ENCODE measurements at regions not wholly inside any gene's neighbourhood (a gene's known extent, or its start where the extent isn't known, plus 50 kb on each side); places are given as distances from the start of the nearest gene placed in this dataset.

GRCh38 chr11:70737816-70738630, 339.7 kb downstream of the CTTN start:
- TF ChIP-seq FOSL2 (IDR thresholded peaks at IDR 0.05; ENCODE audit: borderline replicate concordance, low read depth) (no peak), GABPA (IDR thresholded peaks at IDR 0.05; ENCODE audit: low read depth) (no peak), GATA2 (CRISPR knock-in tag; IDR thresholded peaks at IDR 0.05) (no peak), CTCF (IDR thresholded peaks at IDR 0.05) (no peak), RFX5 (IDR thresholded peaks at IDR 0.05; ENCODE audit: low read length) (no peak), SMC3 (IDR thresholded peaks at IDR 0.05; ENCODE audit: low read depth, low read length) (no peak), YY1 (IDR thresholded peaks at IDR 0.05; ENCODE audit: low read depth) (no peak), TCF12 (IDR thresholded peaks at IDR 0.05) (no peak), MXI1 (IDR thresholded peaks at IDR 0.05; ENCODE audit: low read depth, low read length) (no peak), EZH2phosphoT487 (IDR thresholded peaks at IDR 0.05; ENCODE audit: borderline replicate concordance, low read depth) (no peak), RCOR1 (IDR thresholded peaks at IDR 0.05; ENCODE audit: low read length) (no peak), POLR2AphosphoS5 (IDR thresholded peaks at IDR 0.05; ENCODE audit: low read depth, low read length) (no peak), RAD21 (IDR thresholded peaks at IDR 0.05; ENCODE audit: low read length) (no peak), SIN3A (IDR thresholded peaks at IDR 0.05; ENCODE audit: borderline replicate concordance, low read depth, low read length) (no peak)
- no peaks in the 10 kb centered on the region for H3F3A ChIP-seq (replicated peaks; ENCODE audit: insufficient read depth)
- no peak overlapping the region for H2AFZ ChIP-seq (ENCODE audit: low read depth)
- ChIA-PET POLR2A (no interaction called here), CTCF (no interaction called here)
- H3K27ac ChIP-seq (ENCODE audit: low read depth in 2 of 2, low read length in 1 of 2) = no peak overlapping the region
- H3K27me3 ChIP-seq (ENCODE audit: insufficient read depth) = no peaks in the 10 kb centered on the region
- H3K9ac ChIP-seq = no peak overlapping the region
- H3K4me3 ChIP-seq (ENCODE audit: low read depth in 2 of 2, low read length in 1 of 2) = no peak overlapping the region
- 78% methylated on average over 20 of the region's 31 CpGs for WGBS (ENCODE audit: low lambda C conversion rate)
- H3K36me3 ChIP-seq (replicated peaks in 1 of 2; ENCODE audit: control insufficient read depth in 1 of 2, insufficient read depth in 2 of 2, low read length in 1 of 2) = no peaks in the 10 kb centered on the region
- peaks cover 0 to 9% of the 10 kb centered on the region in 2 experiments; a peak in 1 of 4 replicates for H3K4me1 ChIP-seq (ENCODE audit: control insufficient read depth in 1 of 2, insufficient read depth in 2 of 2, low read depth in 1 of 2, low read length in 1 of 2)
- H3K9me3 ChIP-seq = no peaks in the 10 kb centered on the region
- H4K20me1 ChIP-seq (ENCODE audit: insufficient read depth) = no peaks in the 10 kb centered on the region
- DNase-seq = no peak
- H3K79me2 ChIP-seq (ENCODE audit: insufficient read depth) = no peaks in the 10 kb centered on the region
- no peaks in the 10 kb centered on the region for H3K9me2 ChIP-seq
- no peak overlapping the region for H3K4me2 ChIP-seq

GRCh38 chr11:70738661-70739060, 340.3 kb downstream of the CTTN start:
- no peaks in the 10 kb centered on the region for H3K79me2 ChIP-seq (ENCODE audit: insufficient read depth)
- POLR2A ChIA-PET = no interaction called here

More at GRCh38 chr11:70738661-70739060, 340.3 kb downstream of the CTTN start:
- no peak for DNase-seq
- peaks cover 0 to 10% of the 10 kb centered on the region in 2 experiments; a peak in 1 of 4 replicates for H3K4me1 ChIP-seq (ENCODE audit: control insufficient read depth in 1 of 2, insufficient read depth in 2 of 2, low read depth in 1 of 2, low read length in 1 of 2)
- H3K27ac ChIP-seq (ENCODE audit: low read depth in 2 of 2, low read length in 1 of 2) = no peak overlapping the region
- H3K9ac ChIP-seq = no peak overlapping the region
- CTCF ChIA-PET = no interaction called here
- no peaks in the 10 kb centered on the region for H3F3A ChIP-seq (replicated peaks; ENCODE audit: insufficient read depth)
- no peak overlapping the region for H3K4me3 ChIP-seq (ENCODE audit: low read depth in 2 of 2, low read length in 1 of 2)
- WGBS (ENCODE audit: low lambda C conversion rate) = 63% methylated on average over 11 of the region's 12 CpGs
- H3K27me3 ChIP-seq (ENCODE audit: insufficient read depth) = no peaks in the 10 kb centered on the region
- H3K9me3 ChIP-seq = no peaks in the 10 kb centered on the region
- H2AFZ ChIP-seq (ENCODE audit: low read depth) = no peak overlapping the region
- TF ChIP-seq EP300 (IDR thresholded peaks at IDR 0.05; ENCODE audit: borderline replicate concordance in 1 of 2, low read depth in 1 of 2, low read length in 1 of 2) (no peak), TEAD4 (IDR thresholded peaks at IDR 0.05; ENCODE audit: borderline replicate concordance, insufficient read depth) (no peak), MXI1 (IDR thresholded peaks at IDR 0.05; ENCODE audit: low read depth, low read length) (no peak), RXRA (IDR thresholded peaks at IDR 0.05; ENCODE audit: borderline replicate concordance, low read depth) (no peak), USF2 (IDR thresholded peaks at IDR 0.05; ENCODE audit: borderline replicate concordance, low read depth, low read length) (no peak), USF1 (IDR thresholded peaks at IDR 0.05; ENCODE audit: borderline replicate concordance, low read depth) (no peak), JUND (IDR thresholded peaks at IDR 0.05) (no peak), GABPA (IDR thresholded peaks at IDR 0.05; ENCODE audit: low read depth) (no peak), CHD2 (IDR thresholded peaks at IDR 0.05; ENCODE audit: low read length, partially characterized antibody) (no peak), MEF2A (IDR thresholded peaks at IDR 0.05; ENCODE audit: borderline replicate concordance, low read depth) (no peak), GATA2 (CRISPR knock-in tag; IDR thresholded peaks at IDR 0.05) (no peak), POLR2AphosphoS5 (IDR thresholded peaks at IDR 0.05; ENCODE audit: low read depth, low read length) (no peak), YY1 (IDR thresholded peaks at IDR 0.05; ENCODE audit: low read depth) (no peak)
- no peaks in the 10 kb centered on the region for H3K9me2 ChIP-seq
- H3K36me3 ChIP-seq (replicated peaks in 1 of 2; ENCODE audit: control insufficient read depth in 1 of 2, insufficient read depth in 2 of 2, low read length in 1 of 2) = no peaks in the 10 kb centered on the region
- H4K20me1 ChIP-seq (ENCODE audit: insufficient read depth) = no peaks in the 10 kb centered on the region
- H3K4me2 ChIP-seq = no peak overlapping the region

All from SK-N-SH (cell line).